NCI-H82 (cell line): ENCODE measurements at regions not wholly inside any gene's neighbourhood (a gene's known extent, or its start where the extent isn't known, plus 50 kb on each side); places are given as distances from the start of the nearest gene placed in this dataset.

Experiments
- DNase-seq: peaks from one replicate; lab custom pipeline; 2025; lab: John Stamatoyannopoulos, UW

DNA sequence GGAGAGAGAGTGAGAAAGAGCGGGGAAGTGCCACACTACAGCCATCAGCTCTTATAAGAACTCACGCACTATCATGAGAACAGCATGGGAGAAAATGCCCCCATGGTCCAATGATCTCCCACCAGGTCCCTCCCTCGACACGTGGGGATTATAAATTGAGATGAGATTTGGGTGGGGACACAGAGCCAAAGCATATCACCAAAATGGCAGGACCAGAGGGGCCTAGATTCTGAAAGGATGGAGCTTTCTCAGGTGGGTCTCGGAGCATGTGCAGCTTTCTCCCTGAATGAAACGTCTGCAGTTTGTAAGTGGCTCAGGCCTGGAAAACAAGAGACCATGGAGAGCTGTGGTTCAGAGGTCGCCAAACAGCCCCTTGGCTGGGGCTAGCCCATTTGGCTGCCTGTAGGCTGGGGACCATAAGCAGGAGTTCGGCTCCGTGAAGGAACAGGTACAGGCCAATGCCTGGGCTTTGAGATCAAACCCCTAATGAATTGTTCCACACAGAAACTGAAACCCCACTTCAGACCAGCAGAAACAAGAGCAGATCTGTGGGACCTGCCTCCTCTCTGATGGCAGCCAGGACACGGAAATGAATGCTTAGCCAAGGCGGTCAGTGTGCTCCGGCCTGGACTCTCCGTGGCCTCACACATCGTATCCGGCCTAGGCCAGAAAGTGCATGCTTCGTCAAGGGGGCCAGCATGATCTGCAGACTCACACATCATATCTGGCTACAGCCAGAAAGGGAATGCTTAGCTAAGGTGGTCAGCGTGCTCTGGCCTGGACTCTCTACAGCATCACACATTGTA is 111.2 kb upstream of the TMEM18 start:
- no peak for DNase-seq

DNA sequence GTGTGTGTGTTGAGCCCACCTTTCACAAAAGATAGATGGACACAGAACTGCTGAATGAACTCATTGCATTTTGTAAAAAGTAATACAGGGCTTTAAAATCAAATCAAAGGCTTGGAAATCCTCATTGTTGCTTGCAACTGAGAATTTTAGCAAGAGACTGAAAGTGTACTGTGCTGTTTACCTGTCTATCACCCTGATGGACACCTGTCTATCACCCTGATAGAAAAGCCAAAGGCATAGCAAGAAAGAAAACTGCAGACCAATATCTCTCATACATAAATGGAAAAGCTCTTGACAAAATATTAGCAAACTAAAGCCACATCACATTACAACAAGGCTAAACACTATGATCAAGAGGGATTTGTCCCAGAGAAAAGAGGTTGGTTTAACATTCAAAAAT is 107.5 kb upstream of the TMEM18 start:
- DNase-seq: no peak

DNA sequence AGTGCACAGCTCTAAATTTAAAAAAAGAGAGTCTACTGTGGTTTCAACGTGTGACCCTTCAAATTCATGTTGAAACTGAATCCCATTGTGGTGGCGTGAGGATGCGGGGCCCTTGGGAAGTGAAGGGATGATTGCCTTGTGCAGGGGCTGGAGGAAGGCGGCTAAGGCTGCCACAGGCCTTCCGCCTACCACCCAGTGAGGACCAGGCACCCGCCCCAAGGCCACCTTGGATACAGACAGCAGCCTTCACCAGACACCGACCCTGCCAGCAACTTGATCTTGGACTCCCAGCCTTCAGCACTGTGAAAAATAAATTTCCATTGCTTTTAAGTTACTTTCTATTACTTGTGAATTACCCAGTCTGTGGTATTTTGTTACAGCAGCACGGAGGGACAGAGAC is 103.4 kb upstream of the TMEM18 start:
- no peak for DNase-seq

DNA sequence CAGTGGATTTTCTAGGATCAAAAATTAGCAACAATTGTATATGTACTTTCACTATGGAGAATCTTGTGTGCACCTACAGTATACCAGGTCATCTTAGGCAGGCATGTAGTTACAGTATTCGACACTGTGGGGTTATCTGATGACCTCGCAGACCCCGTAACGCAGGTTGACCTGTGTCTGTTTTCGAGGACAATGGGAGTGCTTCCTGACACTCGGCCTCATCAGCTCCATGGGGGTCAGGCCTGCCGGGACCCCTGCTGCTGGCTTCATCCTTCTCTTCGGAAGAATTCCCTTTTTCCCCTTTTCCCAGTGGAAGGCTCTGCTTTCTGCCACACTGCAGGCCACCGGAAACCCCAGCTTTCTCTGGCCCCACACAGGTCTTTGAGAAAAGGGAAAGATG is 102.8 kb upstream of the TMEM18 start:
- DNase-seq: no peak

DNA sequence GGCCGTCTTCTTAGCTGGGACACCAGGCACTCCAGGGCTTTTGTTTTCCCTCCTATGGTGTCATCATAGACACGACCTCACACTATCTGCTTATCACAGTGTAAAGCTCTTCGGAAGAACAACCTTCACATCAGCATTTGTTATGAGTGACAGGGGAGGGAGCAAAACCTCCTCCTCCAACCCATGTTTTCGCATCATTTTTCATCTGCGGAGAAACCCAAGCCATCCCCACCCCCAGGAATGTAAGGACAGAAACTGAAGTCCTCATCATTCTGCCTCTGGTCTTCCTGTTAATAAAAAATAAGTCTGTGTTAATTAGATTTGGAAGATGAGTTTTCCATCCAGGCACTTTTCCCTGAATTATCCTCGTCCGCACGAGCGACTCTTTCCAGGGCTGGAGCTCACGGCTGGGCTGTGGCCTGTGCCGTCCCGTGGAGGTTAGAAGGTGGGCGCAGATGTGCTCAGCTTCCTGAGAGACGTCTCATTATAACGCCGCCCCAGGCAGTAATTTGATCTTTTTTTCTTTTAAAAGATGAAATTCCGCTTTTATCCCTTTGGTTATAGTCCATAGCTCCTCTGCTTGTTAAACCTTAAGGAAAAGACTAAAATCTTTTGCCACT is 101.6 kb upstream of the TMEM18 start:
- no peak for DNase-seq

DNA sequence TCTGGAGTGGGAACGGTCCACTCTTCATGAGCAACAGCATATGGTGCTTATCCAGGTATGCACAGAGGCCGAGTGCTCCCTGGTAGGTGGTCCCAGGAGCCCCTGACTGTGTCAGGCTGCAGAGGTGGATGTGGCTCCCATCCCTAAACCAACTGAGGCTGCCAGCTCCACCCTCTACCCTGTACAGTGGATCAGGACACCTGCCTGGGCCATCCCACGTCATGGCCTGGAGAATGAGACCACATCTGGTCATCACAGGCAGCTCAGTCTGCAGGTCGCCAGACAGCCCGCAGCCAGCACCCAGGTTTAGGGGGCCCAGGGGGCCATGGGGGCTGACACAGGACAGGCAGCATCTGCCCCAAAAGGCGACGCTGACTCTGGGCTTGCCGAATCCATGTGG is 100.3 kb upstream of the TMEM18 start:
- DNase-seq: no peak

DNA sequence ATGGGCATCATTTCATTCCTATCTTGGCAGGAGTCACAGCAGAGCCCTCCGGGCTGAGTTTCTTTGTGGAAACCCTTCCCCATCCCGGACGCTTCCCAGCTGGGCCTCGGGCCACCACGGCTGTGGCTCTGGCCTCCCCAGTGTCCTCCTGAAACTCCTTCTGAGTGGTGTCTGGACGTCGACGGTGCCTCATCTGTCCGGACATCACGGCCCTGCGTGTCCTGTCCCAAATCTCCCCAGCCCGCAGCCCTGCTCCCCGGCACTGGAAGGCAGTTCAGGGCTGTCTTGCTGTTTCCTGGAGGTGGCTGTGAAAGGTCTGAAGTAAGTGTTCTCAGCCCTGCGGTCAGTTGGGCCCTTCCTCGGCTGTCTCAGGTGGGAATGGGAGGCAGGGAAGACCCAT is 99.8 kb upstream of the TMEM18 start:
- no peak for DNase-seq

DNA sequence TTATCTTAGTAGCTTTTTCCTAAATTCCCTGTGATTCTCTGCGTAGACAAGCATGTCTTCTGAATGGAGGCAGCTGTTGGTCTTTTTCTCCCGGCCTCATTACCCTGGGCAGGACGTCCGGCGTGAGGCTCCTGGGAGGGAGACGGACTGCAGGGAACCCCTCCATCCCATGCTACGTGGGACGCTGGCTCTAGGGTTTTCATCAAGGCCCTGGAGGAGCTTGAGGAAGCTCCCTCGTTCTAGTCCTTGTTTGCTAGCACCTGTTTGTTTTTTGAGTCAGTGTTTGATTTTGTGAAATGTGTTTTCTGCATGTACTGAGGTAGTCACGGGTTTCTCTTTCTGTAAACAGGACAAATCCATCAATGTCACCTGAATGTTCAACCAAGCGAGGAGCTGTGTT is 99.3 kb upstream of the TMEM18 start:
- DNase-seq: no peak

DNA sequence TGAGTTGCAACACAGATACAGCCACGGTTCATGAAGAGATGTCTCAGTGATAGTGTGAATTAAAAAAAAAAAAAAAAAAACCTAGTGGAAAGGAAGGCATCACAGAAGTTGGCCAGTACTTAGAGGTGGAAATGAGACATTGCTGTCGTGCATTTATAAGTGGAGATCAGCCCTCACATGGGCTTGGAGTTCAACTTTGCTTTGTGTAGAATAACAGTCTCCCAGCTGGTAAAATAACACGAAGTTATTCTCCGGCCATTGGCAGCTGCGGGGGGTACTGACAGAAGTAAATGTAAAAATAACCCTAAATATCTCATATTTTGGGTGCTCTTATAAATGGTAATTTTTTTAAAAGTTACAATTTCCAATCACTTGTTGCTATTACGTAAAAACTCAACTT is 98.8 kb upstream of the TMEM18 start:
- DNase-seq: no peak

DNA sequence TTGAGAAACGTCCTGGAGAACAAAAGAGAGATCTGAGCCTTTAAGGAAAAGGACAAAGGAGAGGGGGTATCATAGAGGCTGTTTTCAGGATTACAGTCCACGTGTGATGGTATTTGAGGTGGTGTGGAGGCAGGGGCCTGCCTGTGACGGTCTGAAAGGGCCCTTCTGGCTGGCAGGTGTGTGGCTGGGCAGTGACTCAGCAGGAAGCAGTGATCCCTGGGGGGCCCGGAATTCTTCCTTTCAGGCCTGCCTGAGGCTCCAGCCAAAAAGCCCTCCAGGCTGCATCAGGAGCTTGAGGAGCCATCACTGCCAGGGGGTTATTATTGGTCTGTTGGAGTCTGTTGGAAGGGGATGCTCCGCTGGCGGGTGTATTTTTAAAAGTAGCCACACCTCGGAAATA is 97.2 kb upstream of the TMEM18 start:
- DNase-seq: no peak

DNA sequence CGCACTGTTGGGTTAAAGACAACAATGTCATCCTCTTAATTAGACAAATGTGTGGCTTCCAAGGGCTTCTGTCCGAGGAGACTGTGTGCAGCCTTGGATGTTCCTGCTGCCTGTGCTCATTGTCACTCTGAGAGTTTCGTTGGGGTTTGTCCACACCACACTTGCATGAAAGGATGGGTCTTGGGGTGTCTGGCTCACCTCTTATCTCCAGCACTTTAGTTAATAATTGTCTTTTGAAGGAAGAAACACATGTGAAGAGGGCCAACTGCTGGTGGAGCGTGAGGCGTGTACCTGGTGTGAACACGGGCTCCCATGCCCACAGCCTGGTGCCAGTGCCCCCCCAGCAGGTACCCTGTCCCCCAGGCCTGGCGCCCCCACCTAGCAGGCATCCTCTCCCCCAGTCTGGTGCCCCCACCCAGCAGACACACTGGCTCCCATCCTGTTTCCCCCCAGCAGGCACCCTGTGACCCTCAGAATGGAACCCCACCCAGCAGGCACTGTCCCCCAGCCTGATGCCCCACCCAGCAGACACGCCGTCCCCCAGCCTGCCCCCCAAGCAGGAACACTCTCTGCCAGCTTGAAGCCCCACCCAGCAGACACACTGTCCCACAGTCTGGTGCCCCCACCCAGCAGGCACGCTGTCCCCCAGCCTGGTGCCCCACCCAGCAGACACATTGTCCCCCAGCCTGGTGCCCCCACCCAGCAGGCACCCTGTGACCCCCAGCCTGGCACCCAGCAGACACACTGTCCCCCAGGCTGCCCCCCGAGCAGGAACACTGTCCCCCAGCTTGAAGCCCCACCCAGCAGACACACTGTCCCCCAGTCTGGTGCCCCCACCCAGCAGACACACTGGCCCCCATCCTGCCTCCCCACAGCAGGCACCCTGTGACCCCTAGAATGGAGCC is 96.3 kb upstream of the TMEM18 start:
- DNase-seq: no peak

DNA sequence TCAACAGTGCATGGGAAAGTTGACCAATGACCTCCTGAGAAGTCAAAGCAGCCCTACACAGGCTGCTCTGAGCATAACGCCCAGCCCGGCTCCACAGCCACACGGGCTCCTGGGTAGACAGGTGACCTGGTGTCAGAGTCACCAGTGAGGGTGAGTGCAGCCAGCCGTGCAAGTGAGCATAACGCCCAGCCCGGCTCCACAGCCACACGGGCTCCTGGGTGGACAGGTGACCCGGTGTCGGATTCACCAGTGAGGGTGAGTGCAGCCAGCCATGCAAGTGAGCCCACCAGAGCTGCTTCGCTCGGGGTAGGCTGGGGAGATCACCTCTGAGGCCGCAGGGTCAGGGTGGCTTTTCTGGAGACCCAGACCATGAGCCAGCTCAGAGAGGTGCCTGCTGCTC is 94.3 kb upstream of the TMEM18 start:
- no peak for DNase-seq

DNA sequence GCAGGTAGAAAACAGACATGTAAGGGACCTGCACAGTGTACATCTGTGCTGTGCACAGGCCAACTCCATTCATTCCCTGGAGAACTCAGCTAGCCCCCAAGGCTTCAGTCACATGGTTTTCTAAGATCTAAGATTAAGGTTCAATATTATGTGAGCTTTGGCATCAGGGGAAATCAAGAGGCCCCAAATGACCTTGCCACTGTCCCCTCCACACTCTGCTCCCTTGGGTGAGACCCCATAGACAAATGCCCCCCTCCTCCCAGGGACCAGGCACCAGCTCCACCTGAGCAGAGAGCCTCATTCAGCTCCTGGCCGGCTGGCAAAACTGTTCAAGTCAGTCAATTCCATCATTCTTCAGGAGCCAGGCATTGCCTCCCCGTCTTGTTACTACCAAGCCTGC is 93.6 kb upstream of the TMEM18 start:
- DNase-seq: no peak

DNA sequence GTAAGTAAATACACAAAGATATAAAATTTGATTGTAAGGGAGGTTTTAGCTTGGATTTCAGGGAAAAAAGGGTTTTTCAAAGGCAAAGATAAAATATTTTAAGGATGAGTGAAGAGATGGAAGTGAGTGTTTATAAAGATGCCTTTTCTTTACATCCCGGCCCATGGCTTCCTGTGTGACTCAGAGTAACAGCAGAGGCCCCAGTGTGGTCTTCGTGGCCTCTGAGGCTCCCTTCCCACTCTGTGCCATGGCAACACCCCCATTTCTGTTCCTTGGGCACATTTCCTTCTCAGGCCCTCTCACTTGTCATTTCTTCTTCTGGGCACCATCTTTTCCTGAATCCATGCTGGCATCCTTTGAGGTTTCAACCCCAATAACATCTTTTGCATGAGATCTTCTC is 92.6 kb upstream of the TMEM18 start:
- no peak for DNase-seq

DNA sequence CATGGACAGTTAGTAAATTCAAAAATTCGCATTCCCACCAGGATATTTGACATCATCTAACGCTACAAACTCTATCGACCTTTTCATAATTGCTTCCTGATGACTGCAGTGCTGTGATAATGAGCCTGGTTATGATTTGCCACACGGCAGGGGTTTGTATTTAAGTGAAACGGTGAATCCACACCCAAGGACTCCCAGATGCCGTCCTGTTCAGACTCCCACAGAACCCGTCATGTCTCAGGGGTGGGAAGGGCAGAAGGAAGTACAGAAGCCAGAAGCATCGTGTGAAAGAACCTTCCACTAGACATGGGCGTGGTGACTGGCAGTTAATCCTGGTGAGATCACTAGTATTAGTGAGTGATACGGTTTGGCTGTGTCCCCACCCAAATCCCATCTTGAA is 91.2 kb upstream of the TMEM18 start:
- DNase-seq: no peak

DNA sequence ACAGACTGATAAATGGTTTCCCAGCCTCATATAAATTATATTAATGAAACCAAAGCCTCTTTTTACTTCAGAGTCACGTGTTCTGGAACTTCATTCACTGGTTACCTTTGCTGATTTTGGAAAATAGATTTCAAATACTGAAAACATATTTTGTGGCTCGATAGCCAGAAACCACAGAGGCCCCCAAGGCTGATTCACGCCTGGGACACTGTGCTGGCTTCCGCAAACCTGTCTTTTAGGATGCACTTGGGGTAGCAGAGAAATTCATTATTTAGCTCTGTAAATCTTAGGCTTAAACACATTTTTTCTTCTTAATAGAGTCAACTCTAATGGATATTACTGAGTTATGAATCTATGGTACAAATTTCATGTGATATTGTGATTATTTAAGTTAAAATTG is 90.7 kb upstream of the TMEM18 start:
- DNase-seq: no peak

DNA sequence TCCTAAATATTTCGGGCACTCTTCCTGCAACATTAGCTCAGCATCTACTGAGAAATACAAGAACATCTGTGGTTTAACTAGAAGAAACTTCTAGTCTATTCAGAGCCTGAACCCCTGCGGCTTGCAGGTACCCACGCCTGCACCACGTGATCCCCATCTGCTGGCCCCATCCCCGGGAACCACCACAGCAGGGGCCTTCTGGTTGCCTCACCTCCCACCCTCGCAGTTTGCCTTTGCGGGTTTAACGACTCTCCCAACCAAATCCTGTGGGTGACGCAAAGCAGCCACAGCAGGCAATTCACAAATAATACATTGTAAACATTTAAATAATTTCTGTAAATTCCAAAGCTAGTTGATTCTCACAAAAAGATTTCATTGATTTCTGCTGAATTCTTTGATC is 90.2 kb upstream of the TMEM18 start:
- DNase-seq: peak; percentile 12

DNA sequence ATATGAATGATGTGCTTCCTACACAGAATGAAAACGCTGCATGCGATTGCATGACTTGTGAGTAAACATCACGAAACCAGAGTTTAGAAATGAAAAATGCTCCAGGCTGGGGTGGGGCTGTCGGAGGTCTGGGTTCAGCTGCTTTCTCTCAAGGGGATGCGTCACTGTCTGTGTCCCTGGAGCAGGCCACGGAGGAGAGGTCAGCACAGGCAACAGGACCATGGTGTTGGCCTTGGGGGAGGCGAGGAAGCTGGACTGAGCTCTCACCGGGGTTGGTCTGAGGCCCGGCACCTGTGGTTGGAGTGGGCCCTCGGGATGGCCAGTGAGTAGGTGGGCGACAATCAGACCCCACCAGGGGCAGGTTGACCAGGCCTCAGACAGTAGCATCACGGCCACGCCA is 89.0 kb upstream of the TMEM18 start:
- no peak for DNase-seq

DNA sequence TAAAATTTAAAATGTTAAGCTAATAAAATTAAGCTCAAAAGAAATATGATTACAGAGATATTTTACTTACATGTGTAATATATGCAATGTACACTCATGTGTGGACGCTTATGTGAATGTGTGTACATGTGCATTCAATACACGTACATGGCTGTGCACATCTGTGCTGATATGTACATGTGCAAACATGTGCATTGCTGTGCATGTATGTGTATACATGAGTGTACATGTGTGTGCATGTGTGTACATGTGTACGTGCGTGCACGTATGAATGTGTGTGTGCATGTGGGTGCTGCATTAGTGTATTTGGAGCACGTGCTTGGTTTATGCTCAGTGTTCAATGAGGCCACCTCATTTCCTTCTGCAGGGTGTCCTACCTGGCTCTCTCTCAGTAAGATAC is 88.2 kb upstream of the TMEM18 start:
- DNase-seq: no peak

DNA sequence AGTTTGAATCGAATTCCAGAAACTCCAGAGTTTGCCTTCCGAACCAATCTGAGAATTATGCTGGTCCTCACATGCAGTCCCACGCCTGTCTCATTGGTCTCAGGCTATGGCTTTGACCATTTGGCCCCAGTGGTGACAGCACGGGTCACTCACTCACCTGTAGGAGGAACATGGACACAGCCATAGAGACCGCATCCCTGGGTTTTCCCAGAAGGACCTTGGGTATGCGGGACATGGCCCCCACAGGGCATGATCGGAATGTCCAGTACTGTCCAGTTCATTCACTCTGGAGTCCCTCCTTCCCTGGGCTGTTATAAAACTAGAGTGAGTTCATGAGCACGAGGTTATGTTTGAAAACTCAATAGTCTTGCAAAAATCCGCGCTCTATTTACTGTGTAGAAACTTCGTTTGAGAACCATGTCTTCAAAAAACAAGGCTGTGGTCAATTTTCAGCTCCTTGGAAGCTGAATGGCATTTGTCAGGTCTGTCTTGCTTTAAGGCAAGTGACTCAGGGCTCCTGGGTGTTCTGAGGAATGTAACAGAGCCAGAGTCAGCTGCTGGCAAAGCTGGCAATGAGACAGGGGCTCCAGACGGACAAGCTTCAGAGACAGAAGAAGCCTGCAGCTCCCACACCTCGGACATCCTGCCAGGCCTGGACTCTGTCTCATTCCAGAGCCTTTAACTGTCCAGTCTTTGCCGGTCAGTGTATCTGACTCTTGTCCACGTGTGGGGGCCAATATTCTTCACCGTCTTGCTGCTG is 86.7 kb upstream of the TMEM18 start:
- no peak for DNase-seq

DNA sequence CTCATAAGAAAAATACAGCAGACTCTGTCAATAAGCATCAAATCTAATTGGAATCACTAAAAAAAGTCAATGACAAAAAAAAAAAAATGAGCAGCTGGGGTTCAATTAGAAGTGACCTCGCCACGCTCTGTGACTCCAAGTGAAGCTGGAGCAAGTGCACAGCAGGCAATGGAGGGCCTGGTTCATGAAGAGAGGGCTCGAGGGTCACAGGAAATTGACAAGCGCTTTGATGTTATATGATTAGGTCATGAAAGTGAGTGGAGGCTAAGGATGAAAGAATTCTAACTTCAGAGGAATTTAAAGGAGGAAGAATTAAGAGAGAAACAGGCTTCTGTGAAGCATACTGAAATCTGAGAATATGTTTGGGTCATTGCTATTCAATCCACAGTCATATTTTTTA is 85.4 kb upstream of the TMEM18 start:
- no peak for DNase-seq

DNA sequence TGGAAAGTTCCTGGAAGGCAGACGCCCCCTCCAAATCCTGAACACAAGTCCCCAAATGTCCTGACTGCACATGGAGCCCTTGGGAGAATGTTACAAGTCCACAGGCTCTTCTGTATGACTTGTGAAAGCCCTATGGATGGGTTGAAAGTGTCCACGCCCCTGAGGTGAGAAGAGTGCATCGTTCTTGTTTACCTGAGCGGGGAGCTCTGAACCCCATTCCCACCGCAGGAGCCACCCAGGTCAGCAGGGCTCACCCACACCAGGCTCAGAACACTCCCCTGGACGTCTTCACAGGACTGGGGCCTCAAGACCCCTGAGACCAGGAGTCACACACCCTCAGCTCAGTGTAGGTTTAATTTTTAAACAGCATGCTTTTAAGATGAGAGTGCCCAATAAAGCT is 84.2 kb upstream of the TMEM18 start:
- DNase-seq: no peak
